Mucosa of stomach (tissue), 1 donor: ENCODE measurements at regions not wholly inside any gene's neighbourhood (a gene's known extent, or its start where the extent isn't known, plus 50 kb on each side); places are given as distances from the start of the nearest gene placed in this dataset.
"Not testable (repeated sequence)": the region's sequence is repeated elsewhere in the genome, so short reads cannot be mapped to it uniquely, and the experiment has no call there.

Source experiments
- H3K27me3 ChIP-seq: one replicate; pipeline ENCODE4 v1.7.0; 2013; ENCODE audit warnings: mild to moderate bottlenecking, low read length; ENCODE audit not compliant: control insufficient read depth, insufficient read depth
- H3K36me3 ChIP-seq: one replicate; pipeline ENCODE4 v1.7.0; 2013; ENCODE audit warnings: low read length; ENCODE audit not compliant: control insufficient read depth, insufficient read depth
- H3K4me1 ChIP-seq: one replicate; pipeline ENCODE4 v1.7.0; 2013; ENCODE audit warnings: mild to moderate bottlenecking, low read length; ENCODE audit not compliant: control insufficient read depth, insufficient read depth
- H3K4me3 ChIP-seq: one replicate; pipeline ENCODE4 v1.7.0; 2013; ENCODE audit warnings: low read length
- H3K9ac ChIP-seq: one replicate; pipeline ENCODE4 v1.7.0; 2013; ENCODE audit warnings: mild to moderate bottlenecking, low read length, moderate library complexity
- H3K9me3 ChIP-seq: one replicate; pipeline ENCODE4 v1.7.0; 2013; ENCODE audit warnings: mild to moderate bottlenecking, low read length, moderate library complexity; ENCODE audit not compliant: control insufficient read depth
- donor health status: Pancreatic carcinoma.

DNA sequence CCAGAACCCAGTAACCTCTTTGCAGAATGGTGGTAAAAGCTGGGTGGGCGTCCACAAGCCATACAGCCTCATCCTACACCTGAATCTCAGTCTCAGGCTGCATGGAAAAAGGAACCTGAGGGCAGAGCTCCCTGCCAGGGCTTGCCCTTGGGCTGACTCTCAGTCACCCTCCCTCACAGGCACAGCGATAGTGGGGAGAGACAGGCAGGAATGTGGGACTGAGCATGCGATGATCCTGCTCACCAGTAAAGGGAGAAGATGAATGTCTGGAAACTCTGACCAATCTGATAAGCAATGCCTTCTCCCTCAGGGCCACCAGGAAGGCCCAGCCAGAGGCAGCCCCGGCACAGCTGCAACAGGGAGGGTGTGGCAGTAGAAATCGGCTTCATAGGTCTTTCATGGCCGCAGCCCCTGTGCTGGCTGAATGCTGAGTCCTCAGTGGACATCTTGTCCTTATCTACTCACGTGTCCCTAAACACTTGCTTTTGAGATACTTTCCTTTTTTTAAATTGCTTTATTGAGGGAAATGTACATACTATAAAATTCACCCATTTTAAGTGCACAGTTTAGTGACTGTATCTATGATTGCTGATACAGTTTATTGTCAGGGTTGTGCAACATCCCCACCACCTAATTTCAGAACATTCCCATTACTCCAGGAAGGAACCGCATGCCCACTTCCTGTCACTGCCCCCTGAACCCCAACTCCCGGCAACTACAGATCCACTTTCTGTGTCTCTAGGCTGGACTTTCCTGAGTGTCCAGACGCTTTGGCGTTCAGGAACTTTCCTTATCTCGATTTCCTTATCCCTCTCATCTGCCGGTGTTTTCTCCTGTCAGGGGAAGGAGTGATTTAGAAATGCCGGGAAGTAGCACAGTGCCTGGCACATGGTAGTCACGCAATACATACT is 258.1 kb downstream of the PCNX1 start:
- H3K4me1 ChIP-seq: no peaks in the 10 kb centered on the region
- no peaks in the 10 kb centered on the region for H3K27me3 ChIP-seq
- no peak overlapping the region for H3K9ac ChIP-seq
- no peaks in the 10 kb centered on the region for H3K36me3 ChIP-seq
- no peaks in the 10 kb centered on the region for H3K9me3 ChIP-seq
- H3K4me3 ChIP-seq: no peak overlapping the region

DNA sequence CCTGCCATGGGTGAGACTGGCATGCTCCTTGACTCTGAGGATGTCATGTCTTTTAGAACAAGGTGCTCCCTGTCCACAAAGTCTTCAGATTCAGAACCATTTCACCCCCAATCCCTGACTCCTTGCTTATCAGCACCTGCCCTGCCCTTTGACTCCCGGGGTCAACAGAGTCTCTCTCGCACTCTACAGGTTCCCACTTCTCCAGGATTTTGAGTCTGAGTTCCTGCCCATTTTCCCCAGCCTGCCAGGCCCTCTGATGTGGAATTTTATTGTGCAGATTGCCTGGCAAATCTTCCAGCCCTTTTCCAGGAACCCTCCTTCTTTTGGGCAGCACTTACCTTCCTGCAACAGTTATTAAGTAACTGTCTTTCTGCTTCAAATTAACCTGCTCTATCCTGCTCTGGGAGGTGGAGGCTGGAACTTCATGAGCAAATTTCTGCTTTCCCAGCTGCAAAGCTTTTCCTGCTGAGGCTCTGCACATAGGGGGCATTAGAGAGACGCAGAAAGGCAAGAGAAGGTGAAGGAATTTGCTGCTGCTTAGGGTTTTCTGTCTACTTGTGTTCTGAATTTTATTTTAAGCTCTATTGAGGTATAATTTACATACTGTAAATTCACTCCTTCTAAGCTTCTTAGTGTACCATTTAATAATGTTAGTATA is 259.1 kb downstream of the PCNX1 start:
- Histone ChIP-seq H3K4me1 (no peaks in the 10 kb centered on the region), H3K9me3 (no peaks in the 10 kb centered on the region), H3K9ac (no peak overlapping the region), H3K27me3 (no peaks in the 10 kb centered on the region), H3K4me3 (no peak overlapping the region), H3K36me3 (no peaks in the 10 kb centered on the region)

DNA sequence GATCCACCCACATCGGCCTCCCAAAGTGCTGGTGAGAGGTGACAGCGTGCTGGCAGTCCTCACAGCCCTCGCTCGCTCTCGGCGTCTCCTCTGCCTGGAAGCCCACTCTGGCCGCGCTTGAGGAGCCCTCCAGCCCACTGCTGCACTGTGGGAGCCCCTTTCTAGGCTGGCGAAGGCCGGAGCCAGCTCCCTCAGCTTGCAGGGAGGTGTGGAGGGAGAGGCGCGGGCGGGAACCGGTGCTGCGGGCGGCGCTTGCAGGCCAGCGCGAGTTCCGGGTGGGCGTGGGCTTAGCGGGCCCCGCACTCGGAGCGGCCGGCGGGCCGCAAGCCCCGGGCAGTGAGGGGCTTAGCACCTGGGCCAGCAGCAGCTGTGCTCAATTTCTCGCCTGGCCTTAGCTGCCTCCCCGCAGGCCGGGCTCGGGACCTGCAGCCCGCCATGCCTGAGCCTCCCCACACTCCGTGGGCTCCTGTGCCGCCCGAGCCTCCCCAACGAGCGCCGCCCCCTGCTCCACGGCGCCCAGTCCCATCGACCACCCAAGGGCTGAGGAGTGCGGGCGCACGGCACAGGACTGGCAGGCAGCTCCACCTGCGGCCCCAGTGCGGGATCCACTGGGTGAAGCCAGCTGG is 260.2 kb downstream of the PCNX1 start:
- not testable (repeated sequence) for H3K27me3 ChIP-seq

DNA sequence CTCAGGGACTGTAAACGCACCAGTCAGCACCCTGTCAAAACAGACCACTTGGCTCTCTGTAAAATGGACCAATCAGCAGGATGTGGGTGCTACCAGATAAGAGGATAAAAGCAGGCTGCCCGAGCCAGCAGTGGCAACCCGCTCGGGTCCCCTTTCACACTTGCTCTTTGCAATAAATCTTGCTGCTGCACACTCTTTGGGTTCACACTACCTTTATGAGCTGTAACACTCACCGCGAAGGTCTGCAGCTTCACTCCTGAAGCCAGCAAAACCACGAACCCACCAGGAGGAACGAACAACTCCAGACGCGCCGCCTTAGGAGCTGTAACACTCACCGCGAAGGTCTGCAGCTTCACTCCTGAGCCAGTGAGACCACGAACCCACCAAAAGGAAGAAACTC is 260.9 kb downstream of the PCNX1 start:
- not testable (repeated sequence) for H3K9me3 ChIP-seq, H3K27me3 ChIP-seq, H3K9ac ChIP-seq, H3K4me1 ChIP-seq, H3K36me3 ChIP-seq, H3K4me3 ChIP-seq

More for the DNA sequence above, 260.2 kb downstream of the PCNX1 start:
- not testable (repeated sequence) for H3K9ac ChIP-seq, H3K4me1 ChIP-seq, H3K4me3 ChIP-seq, H3K9me3 ChIP-seq, H3K36me3 ChIP-seq

DNA sequence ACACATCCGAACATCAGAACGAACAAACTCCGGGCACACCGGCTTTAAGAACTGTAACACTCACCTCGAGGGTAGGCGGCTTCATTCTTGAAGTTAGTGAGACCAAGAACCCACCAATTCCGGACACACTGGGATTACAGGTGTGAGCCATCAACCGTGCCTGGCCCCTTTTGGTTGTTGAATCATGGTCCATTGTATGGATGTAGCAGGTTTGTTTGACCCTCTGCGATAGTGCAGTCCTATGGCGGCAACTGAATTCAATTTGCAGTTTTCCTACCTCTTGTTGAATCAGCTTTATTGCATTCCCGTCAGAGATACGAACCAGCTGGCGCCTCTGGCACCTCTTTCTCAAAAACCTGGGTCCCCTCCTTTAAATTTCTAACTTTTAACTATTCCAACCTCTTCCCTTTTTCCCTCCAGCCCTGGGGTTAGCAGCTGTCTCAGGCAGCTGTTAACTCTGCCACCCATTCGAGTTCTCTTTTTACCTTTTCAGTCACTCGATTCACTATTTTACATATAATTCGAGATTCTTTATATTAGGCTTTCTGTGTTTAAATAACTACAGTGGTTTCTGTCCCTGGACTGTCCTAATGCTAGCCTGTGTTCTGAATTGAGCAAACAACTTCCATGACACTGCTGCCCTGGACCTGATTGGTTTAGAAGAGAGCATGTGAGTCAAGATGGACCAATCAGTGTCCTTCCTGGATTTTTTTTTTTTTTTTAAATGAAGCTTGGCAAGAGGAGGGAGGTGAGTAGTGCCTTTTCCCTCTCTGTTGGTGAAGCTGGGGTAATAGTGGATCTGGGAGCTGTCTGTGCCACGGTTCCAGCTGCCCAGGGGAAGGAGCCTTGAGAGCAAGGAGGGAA is 261.5 kb downstream of the PCNX1 start:
- no peak overlapping the region for H3K4me3 ChIP-seq
- no peaks in the 10 kb centered on the region for H3K4me1 ChIP-seq
- H3K9me3 ChIP-seq: no peaks in the 10 kb centered on the region
- no peaks in the 10 kb centered on the region for H3K36me3 ChIP-seq
- H3K27me3 ChIP-seq: peaks cover 3% of the 10 kb centered on the region
- H3K9ac ChIP-seq: no peak overlapping the region

DNA sequence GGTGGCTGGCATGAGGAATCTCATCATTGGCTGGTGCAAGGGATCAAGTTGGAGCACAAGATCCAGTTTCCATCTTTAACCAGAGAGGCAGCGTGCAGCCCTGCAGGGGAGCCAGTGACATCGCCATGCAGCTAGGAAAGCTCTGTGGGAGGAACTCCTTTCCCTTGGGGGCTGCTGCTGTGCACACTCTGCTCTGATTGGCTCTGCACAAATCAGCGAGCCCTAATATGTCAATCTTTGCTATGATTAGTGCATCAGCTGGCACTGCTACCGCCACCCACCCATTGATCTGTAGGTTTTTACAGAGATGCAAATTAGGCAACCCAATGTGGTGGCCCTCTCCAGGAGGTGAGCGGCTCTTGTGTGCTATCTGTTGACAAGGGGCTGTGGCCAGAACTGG is 262.6 kb downstream of the PCNX1 start:
- no peak overlapping the region for H3K9ac ChIP-seq
- H3K27me3 ChIP-seq: peaks cover 3% of the 10 kb centered on the region
- H3K9me3 ChIP-seq: no peaks in the 10 kb centered on the region
- H3K4me3 ChIP-seq: no peak overlapping the region
- no peaks in the 10 kb centered on the region for H3K4me1 ChIP-seq
- no peaks in the 10 kb centered on the region for H3K36me3 ChIP-seq

DNA sequence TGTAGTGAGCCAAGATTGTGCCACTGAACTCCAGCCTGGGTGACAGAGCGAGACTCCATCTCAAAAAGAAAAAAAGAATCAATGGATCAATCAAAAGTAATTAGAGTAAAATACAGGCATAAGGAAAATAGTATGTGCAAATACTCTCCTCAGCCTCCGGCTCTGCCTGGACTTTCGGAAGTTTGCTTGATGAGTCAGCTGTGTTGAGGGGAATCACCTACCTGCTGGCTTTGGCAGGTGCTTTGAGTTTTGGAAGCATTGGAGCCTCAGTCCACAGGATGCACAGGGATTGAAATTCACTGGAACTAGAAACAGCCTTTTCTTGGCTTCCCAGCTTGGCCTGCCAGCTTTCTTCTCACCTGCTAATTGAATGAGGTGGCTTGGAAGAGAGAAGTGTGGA is 268.2 kb downstream of the PCNX1 start:
- Histone ChIP-seq H3K36me3 (no peaks in the 10 kb centered on the region), H3K4me3 (no peak overlapping the region), H3K27me3 (peaks cover 3% of the 10 kb centered on the region), H3K4me1 (peaks cover 4% of the 10 kb centered on the region), H3K9me3 (no peaks in the 10 kb centered on the region), H3K9ac (no peak overlapping the region)

DNA sequence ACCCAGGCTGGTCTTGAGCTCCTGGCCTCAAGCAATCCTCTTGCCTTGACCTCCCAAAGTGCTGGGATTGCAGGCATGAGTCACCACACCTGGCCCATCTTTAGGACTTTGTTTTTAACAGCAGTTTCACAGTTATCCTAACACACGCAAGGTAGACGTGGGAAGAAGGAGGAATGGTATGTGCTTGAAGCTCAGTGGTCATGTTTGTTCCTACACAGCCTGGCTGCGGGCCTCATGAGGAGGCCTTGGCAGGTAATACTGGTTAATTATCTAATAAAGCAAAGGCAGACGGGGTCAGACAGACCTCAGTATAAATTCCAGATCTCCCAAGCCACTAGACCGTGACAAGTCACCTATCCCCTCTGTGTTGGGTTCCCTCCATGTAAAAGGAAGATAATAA is 271.8 kb downstream of the PCNX1 start:
- Histone ChIP-seq H3K36me3 (no peaks in the 10 kb centered on the region), H3K4me1 (peaks cover 4% of the 10 kb centered on the region), H3K4me3 (no peak overlapping the region), H3K9me3 (no peaks in the 10 kb centered on the region), H3K9ac (no peak overlapping the region), H3K27me3 (no peaks in the 10 kb centered on the region)

DNA sequence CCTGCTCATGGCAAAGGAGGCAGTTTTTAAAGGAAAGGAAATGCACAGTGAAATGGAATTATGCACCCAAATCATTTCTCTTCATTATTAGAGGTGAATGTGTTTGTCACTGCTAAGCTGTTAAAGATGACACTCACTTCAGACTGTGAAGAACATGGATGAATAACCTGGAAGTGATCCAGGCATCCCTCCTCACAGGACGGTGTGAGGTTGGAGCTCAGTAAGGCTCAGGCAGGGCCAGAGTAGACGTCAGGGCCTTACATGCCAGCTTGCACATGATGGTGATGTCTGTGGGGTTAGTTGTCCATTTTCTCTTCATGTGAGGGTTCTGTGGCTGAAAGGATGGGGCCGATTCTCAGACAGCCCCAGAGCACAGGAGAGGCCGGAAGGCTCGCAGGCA is 273.1 kb downstream of the PCNX1 start:
- Histone ChIP-seq H3K9me3 (no peaks in the 10 kb centered on the region), H3K4me1 (peaks cover 4% of the 10 kb centered on the region)

DNA sequence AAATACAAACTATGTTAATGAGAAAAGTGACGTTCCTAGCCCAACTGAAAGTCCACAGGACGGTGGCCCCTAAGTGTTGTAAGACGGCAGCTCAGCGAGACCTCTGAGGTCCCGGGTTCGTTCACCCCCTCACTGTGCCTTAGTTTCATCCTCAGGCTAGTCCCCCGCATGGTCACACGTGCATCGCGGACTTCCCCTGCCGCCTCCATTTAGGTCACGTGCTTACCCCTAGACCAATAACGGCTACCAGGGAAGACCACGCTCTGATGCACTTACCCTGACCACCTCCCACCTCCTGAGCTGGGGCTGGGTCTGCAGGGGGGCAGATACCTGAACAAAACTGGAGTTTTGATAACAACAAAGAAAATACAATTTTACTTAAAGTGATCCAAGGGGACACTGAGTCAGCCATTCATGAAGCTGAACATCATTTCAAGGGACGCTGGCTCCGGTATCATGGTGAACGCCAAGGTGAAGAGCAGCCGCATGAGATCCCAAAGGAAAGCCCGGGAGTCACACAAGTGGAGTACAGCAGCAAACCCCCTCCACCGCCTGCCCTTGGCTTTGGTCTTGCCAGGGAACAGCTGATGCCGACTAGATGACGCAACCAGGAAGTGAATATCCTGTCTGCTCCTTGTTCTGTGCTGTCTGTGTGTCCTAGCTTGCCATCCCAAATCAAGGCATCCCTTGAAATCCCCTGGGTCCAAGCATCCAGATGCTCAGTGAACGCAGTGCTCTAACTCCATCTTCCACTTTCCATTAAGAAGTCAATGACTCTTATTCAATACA is 274.1 kb downstream of the PCNX1 start:
- H3K27me3 ChIP-seq: no peaks in the 10 kb centered on the region
- H3K9ac ChIP-seq: no peak overlapping the region
- H3K36me3 ChIP-seq: no peaks in the 10 kb centered on the region
- no peak overlapping the region for H3K4me3 ChIP-seq
- H3K4me1 ChIP-seq: no peaks in the 10 kb centered on the region
- no peaks in the 10 kb centered on the region for H3K9me3 ChIP-seq

More for the DNA sequence above, 273.1 kb downstream of the PCNX1 start:
- H3K36me3 ChIP-seq: no peaks in the 10 kb centered on the region
- no peak overlapping the region for H3K4me3 ChIP-seq
- H3K27me3 ChIP-seq: no peaks in the 10 kb centered on the region
- H3K9ac ChIP-seq: no peak overlapping the region
